ENCODE measurements at regions not wholly inside any gene's neighbourhood (a gene's known extent, or its start where the extent isn't known, plus 50 kb on each side); places are given as distances from the start of the nearest gene placed in this dataset.

GRCh38 chr6:15752820-15753219, 90.0 kb upstream of the DTNBP1 start:
- 59% methylated on average over 3 of the region's 3 CpGs for WGBS (ENCODE audit: low lambda C conversion rate)
- POLR2A ChIA-PET = no interaction called here

GRCh38 chr6:15751721-15752350, 89.0 kb upstream of the DTNBP1 start:
- Histone ChIP-seq H3K9me3 (no peaks in the 10 kb centered on the region), H3K79me2 (ENCODE audit: insufficient read depth) (no peaks in the 10 kb centered on the region), H2AFZ (ENCODE audit: low read depth) (no peak overlapping the region), H4K20me1 (ENCODE audit: insufficient read depth) (no peaks in the 10 kb centered on the region), H3K4me2 (no peak overlapping the region), H3K27ac (ENCODE audit: low read depth in 2 of 2, low read length in 1 of 2) (no peak overlapping the region), H3K27me3 (ENCODE audit: insufficient read depth) (no peaks in the 10 kb centered on the region), H3K4me3 (ENCODE audit: low read depth in 2 of 2, low read length in 1 of 2) (no peak overlapping the region), H3K9me2 (no peaks in the 10 kb centered on the region), H3K4me1 (ENCODE audit: control insufficient read depth in 1 of 2, insufficient read depth in 2 of 2, low read depth in 1 of 2, low read length in 1 of 2) (no peaks in the 10 kb centered on the region; a peak in 1 of 4 replicates), H3K36me3 (replicated peaks in 1 of 2; ENCODE audit: control insufficient read depth in 1 of 2, insufficient read depth in 2 of 2, low read length in 1 of 2) (no peaks in the 10 kb centered on the region), H3K9ac (no peak overlapping the region), H3F3A (replicated peaks; ENCODE audit: insufficient read depth) (no peaks in the 10 kb centered on the region)
- ChIA-PET CTCF (no interaction called here), POLR2A (no interaction called here)
- no peak for DNase-seq
- WGBS (ENCODE audit: low lambda C conversion rate) = 45% methylated on average over 3 of the region's 3 CpGs
- no peak for TF ChIP-seq RXRA (IDR thresholded peaks at IDR 0.05; ENCODE audit: borderline replicate concordance, low read depth)
- TF ChIP-seq TEAD4 (IDR thresholded peaks at IDR 0.05; ENCODE audit: borderline replicate concordance, insufficient read depth) = no peak
- no peak for TF ChIP-seq NFIC (IDR thresholded peaks at IDR 0.05; ENCODE audit: borderline replicate concordance)
- TF ChIP-seq TCF12 (IDR thresholded peaks at IDR 0.05) = no peak
- TF ChIP-seq GATA2 (CRISPR knock-in tag; IDR thresholded peaks at IDR 0.05) = no peak
- no peak for TF ChIP-seq ZBTB33 (IDR thresholded peaks at IDR 0.05; ENCODE audit: borderline replicate concordance, low read depth)
- no peak for TF ChIP-seq USF2 (IDR thresholded peaks at IDR 0.05; ENCODE audit: borderline replicate concordance, low read depth, low read length)
- TF ChIP-seq SIN3A (IDR thresholded peaks at IDR 0.05; ENCODE audit: borderline replicate concordance, low read depth, low read length) = no peak
- TF ChIP-seq RFX5 (IDR thresholded peaks at IDR 0.05; ENCODE audit: low read length) = no peak
- no peak for TF ChIP-seq REST (IDR thresholded peaks at IDR 0.05; ENCODE audit: low read depth, low read length)

More at GRCh38 chr6:15752820-15753219, 90.0 kb upstream of the DTNBP1 start:
- Histone ChIP-seq H3K4me2 (no peak overlapping the region), H3K79me2 (ENCODE audit: insufficient read depth) (no peaks in the 10 kb centered on the region), H3F3A (replicated peaks; ENCODE audit: insufficient read depth) (no peaks in the 10 kb centered on the region), H4K20me1 (ENCODE audit: insufficient read depth) (no peaks in the 10 kb centered on the region), H3K27me3 (ENCODE audit: insufficient read depth) (no peaks in the 10 kb centered on the region), H3K9me2 (no peaks in the 10 kb centered on the region), H3K27ac (ENCODE audit: low read depth in 2 of 2, low read length in 1 of 2) (no peak overlapping the region), H3K9me3 (no peaks in the 10 kb centered on the region), H3K4me3 (ENCODE audit: low read depth in 2 of 2, low read length in 1 of 2) (no peak overlapping the region), H3K4me1 (ENCODE audit: control insufficient read depth in 1 of 2, insufficient read depth in 2 of 2, low read depth in 1 of 2, low read length in 1 of 2) (no peaks in the 10 kb centered on the region; a peak in 1 of 4 replicates), H2AFZ (ENCODE audit: low read depth) (no peak overlapping the region), H3K36me3 (replicated peaks in 1 of 2; ENCODE audit: control insufficient read depth in 1 of 2, insufficient read depth in 2 of 2, low read length in 1 of 2) (no peaks in the 10 kb centered on the region), H3K9ac (no peak overlapping the region)
- CTCF ChIA-PET = interaction anchor here (1.4 kb wide), 1 partner anchor 28 kb away, joined by 3 read pairs; no protein-coding TSS in a partner anchor
- TF ChIP-seq MAX (IDR thresholded peaks at IDR 0.05; ENCODE audit: low read depth) = no peak
- TF ChIP-seq NFIC (IDR thresholded peaks at IDR 0.05; ENCODE audit: borderline replicate concordance) = no peak
- TF ChIP-seq TEAD4 (IDR thresholded peaks at IDR 0.05; ENCODE audit: borderline replicate concordance, insufficient read depth) = no peak
- no peak for TF ChIP-seq FOXJ3 (CRISPR knock-in tag; IDR thresholded peaks at IDR 0.05)
- no peak for TF ChIP-seq CHD2 (IDR thresholded peaks at IDR 0.05; ENCODE audit: low read length, partially characterized antibody)
- no peak for TF ChIP-seq SMC3 (IDR thresholded peaks at IDR 0.05; ENCODE audit: low read depth, low read length)
- no peak for TF ChIP-seq IRF3 (IDR thresholded peaks at IDR 0.05; ENCODE audit: low read depth, low read length)
- TF ChIP-seq USF1 (IDR thresholded peaks at IDR 0.05; ENCODE audit: borderline replicate concordance, low read depth) = no peak
- DNase-seq = no peak
